DND-41 (cell line): ENCODE measurements at regions not wholly inside any gene's neighbourhood (a gene's known extent, or its start where the extent isn't known, plus 50 kb on each side); places are given as distances from the start of the nearest gene placed in this dataset.

ENCODE experiments used
- EZH2 ChIP-seq: IDR thresholded peaks from 3 replicates; pipeline ENCODE4 v1.6.1; 2012; ENCODE audit warnings: borderline replicate concordance, low read depth, mild to moderate bottlenecking, moderate library complexity, low read length, inconsistent platforms; ENCODE audit not compliant: severe bottlenecking
- TF ChIP-seq, protein P1 (sequence below): IDR thresholded peaks from 2 replicates; pipeline ENCODE4 v1.5.1; 2012; ENCODE audit warnings: borderline replicate concordance, low read length, moderate library complexity, mild to moderate bottlenecking; ENCODE audit not compliant: poor library complexity, severe bottlenecking; ENCODE audit errors: extremely low read depth

GRCh38 chrX:25650216-25650820, 487.8 kb upstream of the MAGEB18 start:
- TF ChIP-seq, protein P1, sequence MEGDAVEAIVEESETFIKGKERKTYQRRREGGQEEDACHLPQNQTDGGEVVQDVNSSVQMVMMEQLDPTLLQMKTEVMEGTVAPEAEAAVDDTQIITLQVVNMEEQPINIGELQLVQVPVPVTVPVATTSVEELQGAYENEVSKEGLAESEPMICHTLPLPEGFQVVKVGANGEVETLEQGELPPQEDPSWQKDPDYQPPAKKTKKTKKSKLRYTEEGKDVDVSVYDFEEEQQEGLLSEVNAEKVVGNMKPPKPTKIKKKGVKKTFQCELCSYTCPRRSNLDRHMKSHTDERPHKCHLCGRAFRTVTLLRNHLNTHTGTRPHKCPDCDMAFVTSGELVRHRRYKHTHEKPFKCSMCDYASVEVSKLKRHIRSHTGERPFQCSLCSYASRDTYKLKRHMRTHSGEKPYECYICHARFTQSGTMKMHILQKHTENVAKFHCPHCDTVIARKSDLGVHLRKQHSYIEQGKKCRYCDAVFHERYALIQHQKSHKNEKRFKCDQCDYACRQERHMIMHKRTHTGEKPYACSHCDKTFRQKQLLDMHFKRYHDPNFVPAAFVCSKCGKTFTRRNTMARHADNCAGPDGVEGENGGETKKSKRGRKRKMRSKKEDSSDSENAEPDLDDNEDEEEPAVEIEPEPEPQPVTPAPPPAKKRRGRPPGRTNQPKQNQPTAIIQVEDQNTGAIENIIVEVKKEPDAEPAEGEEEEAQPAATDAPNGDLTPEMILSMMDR, result no peak
- no peak for TF ChIP-seq EZH2
